GM19240 (cell line): ENCODE measurements at regions not wholly inside any gene's neighbourhood (a gene's known extent, or its start where the extent isn't known, plus 50 kb on each side); places are given as distances from the start of the nearest gene placed in this dataset.
"Not testable (repeated sequence)": the region's sequence is repeated elsewhere in the genome, so short reads cannot be mapped to it uniquely, and the experiment has no call there.

Experiments used
- DNase-seq: peaks from one replicate; pipeline ENCODE4 v3.0.0; 2011; ENCODE audit warnings: low spot score; ENCODE audit not compliant: insufficient read length

DNA sequence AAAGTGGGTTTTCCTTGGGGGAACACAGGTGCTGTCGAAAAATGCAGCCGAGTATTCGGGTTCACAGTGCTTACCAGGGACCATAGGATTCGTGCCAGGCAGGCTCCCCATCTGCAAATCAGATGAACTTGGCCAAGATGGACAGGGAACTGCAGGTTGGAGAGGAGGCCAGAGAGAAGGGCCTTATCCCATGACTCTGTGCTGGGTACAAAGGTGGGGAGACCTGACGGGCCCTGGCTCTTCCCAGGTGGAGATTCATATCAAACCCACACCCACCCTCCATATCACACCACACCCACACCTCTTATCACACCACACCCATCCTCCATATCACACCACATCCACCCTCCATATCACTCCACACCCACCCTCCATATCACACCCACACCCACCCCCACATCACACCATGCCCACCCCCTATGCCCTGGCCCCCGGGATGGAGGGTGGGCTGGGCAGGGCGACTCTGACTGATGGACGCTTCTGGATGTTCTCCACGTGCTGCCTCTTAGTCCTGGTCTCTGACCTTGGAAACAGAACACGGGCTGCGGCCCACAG, 319.7 kb downstream of the ADGRD1 start:
- DNase-seq, result no peak

DNA sequence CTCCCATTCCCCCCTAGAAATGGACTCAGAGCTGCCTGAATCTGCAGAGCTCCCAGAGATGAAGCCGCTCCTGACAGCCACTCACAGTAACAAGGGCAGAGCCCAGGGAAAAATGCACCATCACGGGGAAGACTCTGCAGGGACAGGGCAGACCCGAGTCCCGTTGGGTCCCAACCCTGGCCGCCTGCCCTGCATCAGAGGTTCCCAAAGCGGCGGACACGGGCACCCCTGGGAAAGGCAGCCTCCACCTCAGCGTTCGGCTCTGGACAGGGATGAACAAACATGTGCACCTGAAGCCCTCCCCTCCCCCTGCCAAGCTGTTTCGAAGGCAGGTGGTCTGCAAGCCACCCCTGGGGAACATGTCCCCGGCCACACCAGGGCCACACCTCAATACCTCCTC, 320.4 kb downstream of the ADGRD1 start:
- no peak for DNase-seq

DNA sequence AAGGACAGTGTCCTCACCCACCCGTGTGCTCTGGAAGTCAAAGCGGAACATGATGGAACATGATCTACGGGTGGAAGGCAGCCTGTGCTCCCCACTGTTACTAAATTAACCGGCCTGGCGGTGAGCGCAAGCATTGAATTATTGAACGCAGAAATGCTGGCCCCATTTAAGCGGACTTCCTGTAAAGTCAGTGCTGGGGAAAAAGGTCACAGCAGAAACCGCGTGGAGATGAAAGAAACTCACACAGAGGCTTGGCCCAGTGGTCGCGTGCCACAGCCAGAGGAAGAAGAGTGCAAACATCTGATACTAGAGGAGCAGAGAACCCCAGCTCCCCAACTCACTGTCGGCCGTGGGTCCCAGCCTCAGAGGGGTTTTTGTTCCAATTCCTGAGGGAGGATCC, 321.2 kb downstream of the ADGRD1 start:
- DNase-seq, result no peak

DNA sequence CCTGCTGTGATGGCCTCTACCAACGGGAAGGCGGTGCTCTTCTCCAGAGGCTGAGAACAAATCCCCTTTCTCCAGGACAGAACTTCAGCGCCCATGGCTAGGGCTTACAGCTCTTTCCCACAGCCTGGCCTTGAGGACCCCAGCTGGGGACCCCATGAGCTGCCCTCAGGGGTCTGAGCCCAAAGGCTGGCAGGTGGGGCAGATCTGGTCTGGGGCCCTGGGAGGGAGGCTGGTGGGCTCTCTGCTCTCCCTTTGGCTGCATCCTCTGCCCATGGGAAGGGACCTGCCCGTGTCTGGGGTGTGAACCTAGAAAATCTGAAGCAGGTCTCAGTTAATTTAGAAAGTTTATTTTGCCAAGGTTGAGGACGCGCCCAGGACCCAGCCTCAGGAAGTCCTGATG, 322.1 kb downstream of the ADGRD1 start:
- DNase-seq, result no peak

DNA sequence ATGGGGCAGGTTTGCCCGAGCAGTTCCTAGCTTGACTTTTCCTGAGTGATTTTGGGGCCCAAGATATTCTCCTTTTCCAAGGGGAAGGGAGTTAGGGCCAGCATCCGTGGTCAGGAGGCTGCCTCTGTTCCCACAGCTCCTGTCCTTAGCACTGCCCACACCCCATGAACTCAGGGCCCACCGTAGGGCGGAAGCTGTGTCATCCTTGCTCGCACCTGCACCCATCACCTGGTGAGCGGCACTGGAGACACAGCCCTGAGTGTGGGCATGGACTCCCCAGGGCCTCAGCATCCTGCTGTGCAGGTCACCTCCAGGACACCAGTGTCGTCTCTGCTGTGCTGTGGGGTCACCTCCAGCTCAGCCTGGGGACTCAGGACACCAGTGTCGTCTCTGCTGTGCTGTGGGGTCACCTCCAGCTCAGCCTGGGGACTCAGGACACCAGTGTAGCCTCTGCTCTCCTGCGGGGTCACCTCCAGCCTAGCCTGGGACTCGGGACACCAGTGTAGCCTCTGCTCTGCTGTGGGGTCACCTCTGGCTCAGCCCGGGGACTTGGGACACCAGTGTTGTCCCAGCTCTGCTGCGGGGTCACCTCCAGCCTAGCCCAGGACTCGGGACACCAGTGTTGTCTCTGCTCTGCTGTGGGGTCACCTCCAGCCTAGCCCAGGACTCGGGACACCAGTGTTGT, 322.9 kb downstream of the ADGRD1 start:
- no peak for DNase-seq

DNA sequence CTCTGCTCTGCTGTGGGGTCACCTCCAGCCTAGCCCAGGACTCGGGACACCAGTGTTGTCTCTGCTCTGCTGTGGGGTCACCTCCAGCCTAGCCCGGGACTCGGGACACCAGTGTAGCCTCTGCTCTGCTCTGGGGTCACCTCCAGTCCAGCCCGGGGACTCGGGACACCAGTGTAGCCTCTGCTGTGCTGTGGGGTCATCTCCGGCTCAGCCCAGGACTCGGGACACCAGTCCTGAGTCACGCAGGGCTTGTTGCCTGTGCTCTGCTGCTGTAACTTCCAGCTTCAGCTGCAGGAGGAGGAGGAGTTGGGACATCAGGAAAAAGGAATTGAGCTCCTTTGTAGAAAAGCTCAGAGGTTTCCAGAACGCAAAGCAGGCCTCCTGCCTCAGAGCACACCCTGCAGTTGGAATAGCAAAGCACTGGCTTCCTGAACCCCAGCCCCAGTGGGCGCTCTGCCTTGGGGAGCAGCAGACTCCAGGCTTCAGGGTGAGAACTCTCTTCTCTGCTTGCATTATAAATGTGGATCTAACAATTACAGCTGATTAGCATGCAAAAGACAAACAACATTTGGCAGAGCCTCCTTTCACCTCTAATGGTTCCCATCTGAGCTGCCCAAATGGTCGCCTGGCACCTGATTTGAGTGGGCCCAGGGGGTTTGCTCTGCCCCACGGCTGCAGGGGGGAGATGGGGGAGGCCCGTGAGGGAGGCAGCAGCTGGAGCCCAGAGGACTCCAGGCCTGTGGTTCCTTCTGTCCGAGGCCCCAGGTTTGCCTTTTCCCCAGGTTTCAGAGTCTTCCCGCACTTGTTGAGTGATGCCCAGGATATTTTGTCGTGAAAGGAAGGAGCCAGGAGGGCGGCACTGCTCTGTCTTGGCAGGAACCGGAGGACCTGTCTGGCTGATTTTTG, 323.7 kb downstream of the ADGRD1 start:
- not testable (repeated sequence) for DNase-seq

DNA sequence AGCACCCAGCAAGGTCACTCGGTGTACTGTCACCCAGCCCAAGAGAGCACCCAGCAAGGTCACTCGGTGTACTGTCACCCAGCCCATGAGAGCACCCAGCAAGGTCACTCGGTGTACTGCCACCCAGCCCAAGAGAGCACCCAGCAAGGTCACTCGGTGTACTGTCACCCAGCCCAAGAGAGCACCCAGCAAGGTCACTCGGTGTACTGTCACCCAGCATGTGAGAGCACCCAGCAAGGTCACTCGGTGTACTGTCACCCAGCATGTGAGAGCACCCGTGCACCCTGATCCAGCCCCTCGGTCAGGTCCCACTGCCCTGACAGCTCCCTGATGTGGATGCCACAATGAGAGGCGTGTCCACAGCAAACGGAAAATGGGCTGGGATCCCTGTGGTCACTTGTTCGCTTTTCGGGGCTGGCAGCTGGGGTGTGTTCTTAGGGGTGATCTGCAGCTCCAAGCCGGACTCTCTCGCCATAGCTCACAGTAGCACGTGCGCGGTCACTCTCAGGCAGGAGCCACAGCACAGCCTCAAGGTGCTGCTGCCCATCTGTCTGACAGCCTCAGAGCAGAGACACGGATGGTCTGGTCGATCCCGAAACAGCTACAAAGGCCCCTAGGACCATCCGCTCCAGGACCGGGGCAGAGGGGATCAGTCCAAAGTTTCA, 324.9 kb downstream of the ADGRD1 start:
- not testable (repeated sequence) for DNase-seq

DNA sequence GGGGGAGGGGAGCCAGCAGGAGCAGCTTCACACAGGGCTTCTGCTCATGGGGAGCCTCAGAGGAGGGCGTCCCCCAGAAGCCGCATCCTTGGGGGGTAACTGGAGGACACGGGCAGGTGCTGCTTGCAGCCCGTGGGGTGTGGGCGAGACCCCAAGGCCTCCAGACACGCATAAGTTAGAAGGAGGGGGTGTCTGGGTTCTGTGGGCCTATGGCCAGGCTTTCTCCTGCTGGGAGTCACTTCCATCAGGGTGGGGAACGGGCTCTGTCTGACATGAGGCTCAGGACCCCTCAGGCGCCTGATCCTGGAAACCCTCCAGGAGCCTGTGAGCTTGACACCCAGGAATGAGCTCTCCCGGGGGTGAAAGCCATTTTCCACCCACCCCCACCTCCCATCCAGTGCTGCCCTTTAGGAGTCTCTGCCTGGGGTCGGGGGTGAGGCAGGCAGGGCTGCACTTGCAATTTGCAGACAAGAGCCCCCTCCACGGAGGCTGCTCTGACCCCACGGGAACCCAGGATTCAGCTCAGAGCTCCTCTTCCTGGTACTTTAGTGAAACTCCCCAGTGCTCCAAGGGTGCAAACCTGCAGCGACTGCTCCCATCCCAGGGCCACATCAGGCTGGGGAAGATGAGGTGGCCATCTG, 325.7 kb downstream of the ADGRD1 start:
- DNase-seq, result no peak

DNA sequence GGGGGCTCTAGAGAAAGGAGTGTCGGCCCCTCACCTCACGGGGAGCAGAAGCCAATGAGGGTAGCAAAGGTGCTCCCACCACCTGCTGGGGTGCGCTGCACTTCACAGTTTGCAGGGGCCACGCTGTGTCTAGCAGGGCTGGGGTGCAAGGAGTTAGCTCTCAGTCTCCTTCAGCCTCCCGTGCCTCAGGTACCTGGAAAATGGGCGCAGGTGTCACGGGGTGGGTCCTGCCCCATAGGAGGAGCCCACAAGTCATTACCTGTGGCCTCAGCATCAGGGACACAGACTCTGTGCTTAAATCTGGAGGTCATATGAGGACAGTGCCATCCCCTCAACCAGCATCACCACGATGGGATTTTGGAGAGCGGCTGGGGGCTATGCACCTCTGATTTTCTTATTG, 326.7 kb downstream of the ADGRD1 start:
- no peak for DNase-seq

DNA sequence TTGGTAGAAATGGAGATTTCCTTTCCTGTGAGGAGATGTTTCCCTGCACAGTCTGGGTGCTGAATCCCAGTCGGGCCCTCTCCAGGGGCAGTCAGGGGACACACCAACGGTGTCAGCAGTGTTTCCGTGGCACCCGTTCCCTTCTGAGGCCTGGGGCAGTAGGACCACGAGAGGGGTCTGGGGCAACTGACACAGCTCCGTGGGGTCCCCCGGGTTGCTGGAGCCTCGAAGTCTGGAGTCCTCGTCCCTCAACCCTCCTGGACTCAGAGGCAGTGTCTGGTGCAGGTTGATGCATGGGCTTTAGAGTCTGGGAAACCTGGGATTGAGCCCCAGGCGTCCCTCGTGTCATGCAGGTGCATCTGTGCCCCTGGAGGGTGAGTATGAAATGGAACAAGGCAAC, 327.3 kb downstream of the ADGRD1 start:
- DNase-seq, result no peak

DNA sequence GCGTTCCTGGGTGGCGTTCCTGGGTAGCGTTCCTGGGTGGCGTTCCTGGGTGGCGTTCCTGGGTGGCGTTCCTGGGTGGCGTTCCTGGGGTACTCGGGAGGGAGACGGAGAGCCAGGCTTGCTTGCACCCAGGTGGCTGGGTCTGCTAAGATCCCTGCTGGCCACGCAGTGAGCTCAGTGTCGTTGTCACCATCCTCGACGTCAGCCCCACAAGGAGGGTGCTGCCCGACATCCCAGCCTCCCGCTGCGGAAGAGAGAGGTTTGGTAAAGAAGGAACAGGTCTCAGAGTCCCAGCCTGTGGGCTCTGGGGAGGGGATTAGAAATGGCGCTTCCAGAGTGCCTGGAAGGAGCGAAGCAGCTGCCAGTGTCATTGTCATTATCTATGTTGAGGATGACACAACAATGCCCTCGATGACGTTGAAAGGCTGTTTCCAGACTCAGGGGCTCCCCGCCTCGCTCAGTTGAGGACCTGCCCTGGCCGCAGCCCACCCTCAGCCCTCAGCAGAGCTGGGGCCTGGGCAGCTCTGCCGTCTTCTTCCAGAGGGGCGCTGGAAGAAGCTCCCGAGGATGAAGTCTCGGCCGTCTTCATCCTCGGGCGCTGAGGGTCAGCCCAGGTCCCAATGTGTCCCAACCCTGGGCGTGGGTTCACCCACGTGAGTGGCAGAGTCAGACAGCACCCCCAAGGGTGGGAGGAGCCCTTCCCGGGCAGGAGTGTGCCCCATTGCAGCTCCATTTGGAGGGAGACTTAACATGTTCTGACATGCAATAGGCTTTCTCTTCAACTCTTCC, 328.8 kb downstream of the ADGRD1 start:
- DNase-seq, result no peak

DNA sequence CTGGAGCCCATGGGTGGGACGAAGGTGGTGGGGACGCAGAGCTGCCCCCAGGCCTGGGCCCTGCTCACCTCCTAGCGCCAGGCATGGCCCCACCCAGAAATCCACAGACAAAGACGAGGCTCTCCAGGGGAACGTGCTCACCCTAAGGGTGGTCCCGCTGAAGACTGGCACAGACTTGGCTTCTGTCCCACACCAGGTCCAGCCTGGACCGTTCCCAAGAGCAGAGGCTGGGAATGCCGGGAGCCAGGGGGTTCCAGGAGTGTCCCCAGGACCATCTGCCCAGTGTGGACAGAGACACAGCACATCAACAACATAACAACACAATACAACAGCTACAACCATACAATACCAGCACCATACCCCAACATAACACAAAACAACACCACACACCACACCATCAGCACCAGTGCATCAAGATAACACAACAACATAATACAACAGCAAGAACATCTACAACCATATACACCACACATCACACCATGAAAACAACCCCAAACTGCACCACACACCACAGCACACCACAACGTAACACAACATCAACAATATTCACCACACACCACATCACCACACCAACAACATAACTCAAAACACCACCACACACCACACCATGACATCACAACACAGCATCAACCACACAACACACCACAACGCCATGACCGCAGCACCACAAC, 329.6 kb downstream of the ADGRD1 start:
- no peak for DNase-seq

DNA sequence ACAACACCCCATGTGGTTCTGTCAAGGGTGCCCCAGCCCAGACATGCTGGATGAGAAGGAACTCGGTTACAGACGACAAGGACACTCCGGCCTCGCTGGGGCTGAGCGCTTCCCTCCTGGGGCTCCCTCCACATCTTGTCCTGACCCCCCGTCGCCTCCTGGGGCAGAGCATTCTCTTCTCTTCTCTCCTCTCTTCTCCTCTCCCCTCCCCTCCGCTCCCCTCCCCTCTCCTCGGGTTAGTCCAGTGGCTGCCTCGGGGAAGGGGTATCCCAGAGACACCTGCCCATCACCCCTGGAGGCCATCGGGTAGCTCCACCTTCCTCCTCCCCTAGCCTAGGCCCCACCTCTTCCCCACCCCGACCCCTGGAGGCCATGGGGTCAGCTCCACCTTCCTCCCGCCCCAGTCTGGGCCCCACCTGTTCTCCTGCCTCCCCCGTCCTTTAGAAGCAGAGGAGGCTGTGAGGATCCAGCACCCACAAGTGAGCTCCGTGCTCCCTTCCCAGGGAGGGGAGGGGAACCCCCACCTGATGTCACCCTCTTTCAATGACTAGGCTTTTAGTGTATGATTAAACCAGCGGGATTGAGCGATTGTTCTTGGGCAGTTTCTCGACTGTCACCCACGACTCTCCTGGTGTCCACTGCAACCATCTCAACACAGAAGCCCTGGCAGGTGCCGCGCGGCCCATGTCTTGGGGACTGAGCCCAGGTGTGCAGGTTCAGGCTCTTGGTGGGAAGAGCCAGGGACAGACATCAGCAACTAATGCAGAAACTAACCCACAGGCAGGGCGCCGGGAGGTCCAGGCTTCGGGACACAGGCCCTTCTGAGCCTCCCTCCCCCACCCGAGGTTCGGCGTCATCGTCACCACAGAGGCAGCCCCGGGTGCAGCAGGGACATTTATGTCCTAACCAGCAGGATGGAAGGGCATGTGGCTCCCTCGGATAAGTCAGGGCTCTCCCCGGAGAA, 330.4 kb downstream of the ADGRD1 start:
- DNase-seq, result not testable (repeated sequence)

DNA sequence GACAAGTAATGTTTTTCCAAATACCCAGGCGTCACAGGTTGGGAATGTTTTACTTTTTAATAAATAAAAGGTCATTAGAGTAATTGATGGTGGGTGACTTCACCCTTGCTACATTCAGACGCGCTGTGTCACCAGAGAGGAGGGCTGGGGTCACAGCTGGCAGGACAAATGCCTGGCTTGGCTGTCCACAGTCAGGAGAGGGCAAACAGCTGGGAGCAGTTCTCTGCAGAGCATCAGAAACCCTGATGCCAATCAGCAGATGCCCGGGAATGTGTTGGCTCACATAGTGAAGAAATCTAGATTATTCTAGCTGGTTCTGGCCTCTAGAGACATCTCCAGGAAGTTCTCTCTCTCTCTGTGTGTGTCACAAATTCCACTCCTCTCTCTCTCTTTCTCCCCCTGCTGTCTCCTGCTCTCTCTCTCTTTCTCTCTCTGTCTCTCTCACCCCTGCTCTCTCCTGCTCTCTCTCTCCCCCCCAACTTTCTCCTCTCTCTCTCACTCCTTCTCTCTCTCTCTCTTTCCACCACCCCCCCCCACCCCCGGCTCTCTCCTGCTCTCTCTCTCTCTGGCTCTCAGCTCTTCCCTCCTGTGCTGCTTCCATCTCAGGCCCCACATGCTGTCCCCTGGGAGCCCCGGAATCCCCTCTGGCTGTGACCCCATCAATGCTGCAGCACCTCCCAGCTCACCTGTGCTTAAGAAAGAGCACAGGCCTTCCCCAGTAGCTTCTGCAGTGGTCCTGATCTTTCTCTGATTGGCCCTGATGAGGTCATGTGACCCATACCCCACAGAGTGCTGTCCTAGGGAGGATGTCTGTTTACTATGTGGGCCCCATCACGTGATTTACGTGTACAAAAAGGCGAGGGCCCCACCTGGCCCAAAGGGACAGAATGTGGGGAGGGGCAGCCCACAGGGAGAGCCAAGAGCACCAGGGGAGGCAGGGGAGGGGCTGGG, 331.5 kb downstream of the ADGRD1 start:
- not testable (repeated sequence) for DNase-seq

DNA sequence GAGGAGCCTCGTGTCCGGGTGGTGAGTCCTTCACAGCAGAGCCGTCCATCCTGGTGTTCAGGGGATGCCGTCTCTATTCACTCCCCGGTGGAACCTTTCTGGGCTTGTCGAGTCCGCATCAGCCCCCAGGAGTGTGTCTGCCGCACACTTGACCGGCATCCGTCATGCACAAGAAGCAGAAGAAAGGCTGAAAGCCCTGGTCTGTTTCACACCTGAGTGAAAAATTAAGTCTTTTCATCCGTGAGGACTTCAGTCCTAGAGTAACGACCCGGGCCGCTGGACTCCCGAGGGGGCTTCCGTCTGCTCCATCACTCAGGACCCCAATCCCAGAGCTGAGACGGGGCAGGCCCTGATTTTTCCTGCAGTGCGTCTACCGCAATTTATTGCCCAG, 332.2 kb downstream of the ADGRD1 start:
- DNase-seq, result not testable (repeated sequence)

DNA sequence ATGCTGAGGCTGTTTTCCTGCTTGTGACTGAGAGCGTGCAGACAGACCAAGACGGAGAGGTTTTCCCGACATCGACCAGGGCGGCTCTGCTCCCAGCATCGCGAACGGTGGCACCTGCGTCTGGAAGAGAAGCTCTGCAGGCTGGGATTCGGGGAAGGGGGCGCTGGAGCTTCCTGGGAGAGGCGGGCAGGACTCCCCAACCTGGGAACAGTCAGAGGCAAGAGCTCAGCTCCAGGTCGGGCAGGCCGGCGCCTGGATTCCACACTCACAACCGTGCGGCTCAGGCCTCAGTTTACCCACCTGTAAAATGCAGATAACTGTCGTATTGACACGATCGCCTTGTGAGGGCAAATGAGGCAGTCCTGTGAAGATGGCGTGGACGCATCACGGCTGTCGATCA, 332.6 kb downstream of the ADGRD1 start:
- not testable (repeated sequence) for DNase-seq

DNA sequence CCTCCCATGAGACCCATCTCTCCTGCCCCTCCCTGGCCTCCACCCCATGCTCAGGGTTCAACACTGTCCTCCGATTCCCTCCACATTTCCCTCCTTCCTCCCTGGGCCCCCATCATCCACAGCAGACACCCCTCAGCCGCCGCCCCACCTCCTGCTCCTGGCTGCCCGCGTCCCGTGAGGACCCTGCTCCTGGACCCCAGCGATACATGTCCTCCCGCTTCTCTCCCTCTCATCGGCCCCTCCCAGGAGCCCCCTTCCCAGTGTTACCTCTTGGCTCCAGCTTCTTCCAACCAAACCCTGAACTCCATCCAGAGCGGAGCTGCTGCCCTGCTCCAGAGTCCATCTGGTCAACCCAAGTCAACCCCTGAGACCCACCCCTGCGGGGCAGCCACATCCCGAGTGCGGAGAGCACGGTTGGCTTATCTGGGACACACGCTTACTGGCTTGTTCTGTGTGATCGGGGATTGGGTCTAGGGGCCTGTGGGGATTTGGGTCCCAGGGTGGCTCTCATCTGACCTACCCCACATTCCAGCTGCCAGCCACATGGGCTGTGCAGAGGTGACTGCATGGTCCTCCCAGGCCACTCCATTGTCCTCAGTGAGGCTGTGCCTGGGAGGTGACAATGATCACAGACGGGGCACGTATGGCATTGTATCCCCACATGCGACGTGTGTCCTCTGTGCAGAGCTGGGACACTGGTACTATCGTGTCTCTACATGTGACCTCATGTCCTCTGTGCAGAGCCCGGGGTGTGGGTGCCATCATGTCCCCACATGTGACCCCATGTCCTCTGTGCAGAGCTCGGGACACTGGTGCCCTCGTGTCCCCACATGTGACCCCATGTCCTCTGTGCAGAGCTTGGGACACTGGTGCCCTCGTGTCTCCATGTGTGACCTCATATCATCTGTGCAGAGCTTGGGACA, 333.6 kb downstream of the ADGRD1 start:
- DNase-seq, result no peak
